Retina (tissue), 1 donor: ENCODE measurements at regions not wholly inside any gene's neighbourhood (a gene's known extent, or its start where the extent isn't known, plus 50 kb on each side); places are given as distances from the start of the nearest gene placed in this dataset.

Source experiments
- DNase-seq: peaks from one replicate; pipeline ENCODE4 v3.0.0-alpha.2; 2016

- no peak for DNase-seq
Measured at GRCh38 chr18:78080761-78081160, 831.1 kb downstream of the GALR1 start.

GRCh38 chr18:78082816-78083215 is 833.2 kb downstream of the GALR1 start:
- DNase-seq: no peak

GRCh38 chr18:78085241-78086185 is 835.9 kb downstream of the GALR1 start:
- DNase-seq: no peak

GRCh38 chr18:78086931-78087330 is 837.3 kb downstream of the GALR1 start:
- DNase-seq: no peak

GRCh38 chr18:78087338-78087737 is 837.7 kb downstream of the GALR1 start:
- DNase-seq: no peak

- DNase-seq: no peak
Measured at GRCh38 chr18:78090584-78090983, 840.9 kb downstream of the GALR1 start.

GRCh38 chr18:78092901-78093300 is 843.3 kb downstream of the GALR1 start:
- DNase-seq: no peak

- DNase-seq: no peak
Measured at GRCh38 chr18:78099979-78100588, 850.4 kb downstream of the GALR1 start.

GRCh38 chr18:78101091-78101490 is 851.4 kb downstream of the GALR1 start:
- no peak for DNase-seq

- DNase-seq: no peak
Measured at GRCh38 chr18:78102135-78102534, 852.5 kb downstream of the GALR1 start.

- DNase-seq: no peak
Measured at GRCh38 chr18:78105611-78106010, 856.0 kb downstream of the GALR1 start.

- no peak for DNase-seq
Measured at GRCh38 chr18:78106946-78107345, 857.3 kb downstream of the GALR1 start.

GRCh38 chr18:78107363-78107762 is 857.7 kb downstream of the GALR1 start:
- no peak for DNase-seq

- no peak for DNase-seq
Measured at GRCh38 chr18:78108554-78108953, 858.9 kb downstream of the GALR1 start.

- peak; percentile 35 for DNase-seq
Measured at GRCh38 chr18:78113136-78113939, 863.7 kb downstream of the GALR1 start.

GRCh38 chr18:78113940-78114251 is 864.2 kb downstream of the GALR1 start:
- no peak for DNase-seq

GRCh38 chr18:78115896-78116561 is 863.6 kb upstream of the SALL3 start:
- no peak for DNase-seq

- no peak for DNase-seq
Measured at GRCh38 chr18:78123144-78123909, 856.3 kb upstream of the SALL3 start.

- no peak for DNase-seq
Measured at GRCh38 chr18:78123926-78124797, 855.5 kb upstream of the SALL3 start.

- no peak for DNase-seq
Measured at GRCh38 chr18:78125206-78125896, 854.3 kb upstream of the SALL3 start.

GRCh38 chr18:78126106-78126505 is 853.5 kb upstream of the SALL3 start:
- no peak for DNase-seq
